ENCODE measurements at regions not wholly inside any gene's neighbourhood (a gene's known extent, or its start where the extent isn't known, plus 50 kb on each side); places are given as distances from the start of the nearest gene placed in this dataset.
"Not testable (repeated sequence)": the region's sequence is repeated elsewhere in the genome, so short reads cannot be mapped to it uniquely, and the experiment has no call there.

GRCh38 chr6:128580224-128581110, 60.1 kb upstream of the PTPRK start:
- H3K4me1 ChIP-seq, result peaks cover 0 to 4% of the 10 kb centered on the region in 2 donors
- in situ Hi-C loops (cut with MboI; ENCODE audit: low sequenced_read_pairs in 4 of 4) (no loop called here), intact Hi-C loops (cut with DNase I; ENCODE audit: low total_unique reads) (no loop called here)
- ATAC-seq, result no peak
- no peak overlapping the region for H3K4me3 ChIP-seq
- H3K27ac ChIP-seq, result no peak overlapping the region
- H3K36me3 ChIP-seq, result no peaks in the 10 kb centered on the region
- no peak for DNase-seq
- no peaks in the 10 kb centered on the region for H3K27me3 ChIP-seq
- H3K9me3 ChIP-seq, result no peaks in the 10 kb centered on the region
- no peak for TF ChIP-seq CTCF (IDR thresholded peaks at IDR 0.05 in 4 of 5, conservative IDR thresholded peaks at IDR 0.05 in 1 of 5)
- no peak for TF ChIP-seq POLR2A (IDR thresholded peaks at IDR 0.05)

GRCh38 chr6:128575254-128575653, 54.9 kb upstream of the PTPRK start:
- H3K27me3 ChIP-seq; H3K4me3 ChIP-seq; in situ Hi-C loops (cut with MboI; ENCODE audit: low sequenced_read_pairs in 4 of 4); ATAC-seq; DNase-seq; H3K4me1 ChIP-seq; intact Hi-C loops (cut with DNase I; ENCODE audit: low total_unique reads); H3K9me3 ChIP-seq; H3K36me3 ChIP-seq; H3K27ac ChIP-seq: not testable (repeated sequence)

GRCh38 chr6:128574402-128574801, 54.0 kb upstream of the PTPRK start:
- Histone ChIP-seq H3K36me3 (no peaks in the 10 kb centered on the region), H3K9me3 (no peaks in the 10 kb centered on the region), H3K27me3 (no peaks in the 10 kb centered on the region), H3K4me1 (peaks cover 0 to 3% of the 10 kb centered on the region in 2 donors), H3K27ac (no peak overlapping the region), H3K4me3 (no peak overlapping the region)
- no peak for DNase-seq
- no peak for ATAC-seq
- intact Hi-C loops (cut with DNase I; ENCODE audit: low total_unique reads), result no loop called here
- no peak for TF ChIP-seq POLR2A (IDR thresholded peaks at IDR 0.05)
- TF ChIP-seq CTCF (IDR thresholded peaks at IDR 0.05 in 4 of 5, conservative IDR thresholded peaks at IDR 0.05 in 1 of 5), result no peak
- in situ Hi-C loops (cut with MboI; ENCODE audit: low sequenced_read_pairs in 4 of 4), result no loop called here

- Histone ChIP-seq H3K36me3 (no peaks in the 10 kb centered on the region), H3K9me3 (no peaks in the 10 kb centered on the region), H3K27ac (no peak overlapping the region), H3K27me3 (no peaks in the 10 kb centered on the region), H3K4me3 (no peak overlapping the region), H3K4me1 (peaks cover 0 to 3% of the 10 kb centered on the region in 2 donors)
- no peak for DNase-seq
- no peak for TF ChIP-seq POLR2A (IDR thresholded peaks at IDR 0.05)
- no peak for TF ChIP-seq CTCF (IDR thresholded peaks at IDR 0.05 in 4 of 5, conservative IDR thresholded peaks at IDR 0.05 in 1 of 5)
- intact Hi-C loops (cut with DNase I; ENCODE audit: low total_unique reads), result no loop called here
- in situ Hi-C loops (cut with MboI; ENCODE audit: low sequenced_read_pairs in 4 of 4), result no loop called here
- no peak for ATAC-seq
Observed at GRCh38 chr6:128573036-128573435, 52.6 kb upstream of the PTPRK start.

- Histone ChIP-seq H3K4me1 (peaks cover 0 to 3% of the 10 kb centered on the region in 2 donors), H3K36me3 (no peaks in the 10 kb centered on the region), H3K4me3 (no peak overlapping the region), H3K27ac (no peak overlapping the region), H3K9me3 (no peaks in the 10 kb centered on the region), H3K27me3 (no peaks in the 10 kb centered on the region)
- TF ChIP-seq POLR2A (IDR thresholded peaks at IDR 0.05) (no peak), CTCF (IDR thresholded peaks at IDR 0.05 in 4 of 5, conservative IDR thresholded peaks at IDR 0.05 in 1 of 5) (no peak)
- in situ Hi-C loops (cut with MboI; ENCODE audit: low sequenced_read_pairs in 4 of 4), result no loop called here
- no peak for ATAC-seq
- no peak for DNase-seq
- intact Hi-C loops (cut with DNase I; ENCODE audit: low total_unique reads), result no loop called here
Observed at GRCh38 chr6:128572294-128572693, 51.9 kb upstream of the PTPRK start.
